ENCODE measurements at regions not wholly inside any gene's neighbourhood (a gene's known extent, or its start where the extent isn't known, plus 50 kb on each side); places are given as distances from the start of the nearest gene placed in this dataset.

- Mint-ChIP-seq H3K27ac (no peak overlapping the region), H3K9me3 (ENCODE audit: low read depth) (no peaks in the 10 kb centered on the region), H3K27me3 (peaks cover 5% of the 10 kb centered on the region), H3K36me3 (ENCODE audit: insufficient read depth) (no peaks in the 10 kb centered on the region), H3K4me1 (ENCODE audit: low read depth) (no peaks in the 10 kb centered on the region), H3K4me3 (ENCODE audit: low read depth) (no peak overlapping the region)
- TF ChIP-seq, protein P1, sequence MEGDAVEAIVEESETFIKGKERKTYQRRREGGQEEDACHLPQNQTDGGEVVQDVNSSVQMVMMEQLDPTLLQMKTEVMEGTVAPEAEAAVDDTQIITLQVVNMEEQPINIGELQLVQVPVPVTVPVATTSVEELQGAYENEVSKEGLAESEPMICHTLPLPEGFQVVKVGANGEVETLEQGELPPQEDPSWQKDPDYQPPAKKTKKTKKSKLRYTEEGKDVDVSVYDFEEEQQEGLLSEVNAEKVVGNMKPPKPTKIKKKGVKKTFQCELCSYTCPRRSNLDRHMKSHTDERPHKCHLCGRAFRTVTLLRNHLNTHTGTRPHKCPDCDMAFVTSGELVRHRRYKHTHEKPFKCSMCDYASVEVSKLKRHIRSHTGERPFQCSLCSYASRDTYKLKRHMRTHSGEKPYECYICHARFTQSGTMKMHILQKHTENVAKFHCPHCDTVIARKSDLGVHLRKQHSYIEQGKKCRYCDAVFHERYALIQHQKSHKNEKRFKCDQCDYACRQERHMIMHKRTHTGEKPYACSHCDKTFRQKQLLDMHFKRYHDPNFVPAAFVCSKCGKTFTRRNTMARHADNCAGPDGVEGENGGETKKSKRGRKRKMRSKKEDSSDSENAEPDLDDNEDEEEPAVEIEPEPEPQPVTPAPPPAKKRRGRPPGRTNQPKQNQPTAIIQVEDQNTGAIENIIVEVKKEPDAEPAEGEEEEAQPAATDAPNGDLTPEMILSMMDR (IDR thresholded peaks at IDR 0.05; ENCODE audit: unreplicated experiment): no peak
- DNase-seq (ENCODE audit: low spot score, unreplicated experiment): no peak
Observed at GRCh38 chr1:219753914-219754313, 141.0 kb upstream of the ZC3H11B start.

- Mint-ChIP-seq H3K27ac (no peak overlapping the region), H3K4me1 (ENCODE audit: low read depth) (peaks cover 5% of the 10 kb centered on the region), H3K4me3 (ENCODE audit: low read depth) (no peak overlapping the region), H3K27me3 (peaks cover 2% of the 10 kb centered on the region), H3K36me3 (ENCODE audit: insufficient read depth) (no peaks in the 10 kb centered on the region), H3K9me3 (ENCODE audit: low read depth) (no peaks in the 10 kb centered on the region)
- DNase-seq (ENCODE audit: low spot score, unreplicated experiment): no peak
- TF ChIP-seq, protein P1 (IDR thresholded peaks at IDR 0.05; ENCODE audit: unreplicated experiment): no peak
Observed at GRCh38 chr1:219752645-219753044, 139.7 kb upstream of the ZC3H11B start.

- no peaks in the 10 kb centered on the region for H3K9me3 Mint-ChIP-seq (ENCODE audit: low read depth)
- TF ChIP-seq, protein P1 (IDR thresholded peaks at IDR 0.05; ENCODE audit: unreplicated experiment): no peak
- H3K36me3 Mint-ChIP-seq (ENCODE audit: insufficient read depth): no peaks in the 10 kb centered on the region
- DNase-seq (ENCODE audit: low spot score, unreplicated experiment): no peak
- peaks cover 7% of the 10 kb centered on the region for H3K4me1 Mint-ChIP-seq (ENCODE audit: low read depth)
- no peak overlapping the region for H3K4me3 Mint-ChIP-seq (ENCODE audit: low read depth)
- no peaks in the 10 kb centered on the region for H3K27me3 Mint-ChIP-seq
- no peak overlapping the region for H3K27ac Mint-ChIP-seq
Observed at GRCh38 chr1:219751870-219752507, 139.1 kb upstream of the ZC3H11B start.

GRCh38 chr1:219749370-219749769, 136.5 kb upstream of the ZC3H11B start:
- TF ChIP-seq, protein P1 (IDR thresholded peaks at IDR 0.05; ENCODE audit: unreplicated experiment): no peak
- Mint-ChIP-seq H3K9me3 (ENCODE audit: low read depth) (no peaks in the 10 kb centered on the region), H3K4me1 (ENCODE audit: low read depth) (peaks cover 7% of the 10 kb centered on the region), H3K36me3 (ENCODE audit: insufficient read depth) (no peaks in the 10 kb centered on the region), H3K4me3 (ENCODE audit: low read depth) (no peak overlapping the region), H3K27ac (no peak overlapping the region), H3K27me3 (no peaks in the 10 kb centered on the region)
- DNase-seq (ENCODE audit: low spot score, unreplicated experiment): no peak

- Mint-ChIP-seq H3K27me3 (no peaks in the 10 kb centered on the region), H3K36me3 (ENCODE audit: insufficient read depth) (no peaks in the 10 kb centered on the region), H3K9me3 (ENCODE audit: low read depth) (no peaks in the 10 kb centered on the region), H3K27ac (no peak overlapping the region), H3K4me1 (ENCODE audit: low read depth) (peaks cover 7% of the 10 kb centered on the region), H3K4me3 (ENCODE audit: low read depth) (no peak overlapping the region)
- no peak for DNase-seq (ENCODE audit: low spot score, unreplicated experiment)
- TF ChIP-seq, protein P1 (IDR thresholded peaks at IDR 0.05; ENCODE audit: unreplicated experiment): no peak
Observed at GRCh38 chr1:219746141-219746540, 133.2 kb upstream of the ZC3H11B start.
